Ishikawa (cell line): ENCODE measurements at regions not wholly inside any gene's neighbourhood (a gene's known extent, or its start where the extent isn't known, plus 50 kb on each side); places are given as distances from the start of the nearest gene placed in this dataset.

Source experiments
- CEBPB ChIP-seq: IDR thresholded peaks from 2 replicates; pipeline ENCODE4 v1.6.1; 2012
- CREB1 ChIP-seq: IDR thresholded peaks from 2 replicates; pipeline ENCODE4 v1.6.1; 2012; ENCODE audit warnings: low read depth
- EGR1 ChIP-seq: IDR thresholded peaks from 2 replicates; pipeline ENCODE4 v1.6.1; 2012
- EP300 ChIP-seq: IDR thresholded peaks from 2 replicates; pipeline ENCODE4 v1.6.1; 2012; ENCODE audit warnings: borderline replicate concordance
- FOXM1 ChIP-seq: IDR thresholded peaks from 2 replicates; pipeline ENCODE4 v1.6.1; 2012; ENCODE audit warnings: low read depth, borderline replicate concordance
- NFIC ChIP-seq: IDR thresholded peaks from 2 replicates; pipeline ENCODE4 v1.6.1; 2012
- RAD21 ChIP-seq: IDR thresholded peaks from 2 replicates; pipeline ENCODE4 v1.6.1; 2012; ENCODE audit warnings: low read depth
- TAF1 ChIP-seq: IDR thresholded peaks from 2 replicates; pipeline ENCODE4 v1.6.1; 2012; ENCODE audit warnings: low read depth, mild to moderate bottlenecking
- TCF12 ChIP-seq: IDR thresholded peaks from 2 replicates; pipeline ENCODE4 v1.6.1; 2012; ENCODE audit warnings: low read depth
- TEAD4 ChIP-seq: IDR thresholded peaks from 2 replicates; pipeline ENCODE4 v1.6.1; 2012
- YY1 ChIP-seq: IDR thresholded peaks from 2 replicates; pipeline ENCODE4 v1.6.1; 2012; ENCODE audit warnings: low read depth
- ZBTB7A ChIP-seq: IDR thresholded peaks from 2 replicates; pipeline ENCODE4 v1.6.1; 2012; ENCODE audit warnings: low read depth
- TF ChIP-seq, protein P1 (sequence below): IDR thresholded peaks from 2 replicates; pipeline ENCODE4 v1.6.1; 2012
- TF ChIP-seq, protein P2 (sequence below): IDR thresholded peaks from 2 replicates; pipeline ENCODE4 v1.6.1; 2012; ENCODE audit warnings: low read depth, mild to moderate bottlenecking
- TF ChIP-seq, protein P3 (sequence below): IDR thresholded peaks from 2 replicates; pipeline ENCODE4 v1.6.1; 2012

DNA sequence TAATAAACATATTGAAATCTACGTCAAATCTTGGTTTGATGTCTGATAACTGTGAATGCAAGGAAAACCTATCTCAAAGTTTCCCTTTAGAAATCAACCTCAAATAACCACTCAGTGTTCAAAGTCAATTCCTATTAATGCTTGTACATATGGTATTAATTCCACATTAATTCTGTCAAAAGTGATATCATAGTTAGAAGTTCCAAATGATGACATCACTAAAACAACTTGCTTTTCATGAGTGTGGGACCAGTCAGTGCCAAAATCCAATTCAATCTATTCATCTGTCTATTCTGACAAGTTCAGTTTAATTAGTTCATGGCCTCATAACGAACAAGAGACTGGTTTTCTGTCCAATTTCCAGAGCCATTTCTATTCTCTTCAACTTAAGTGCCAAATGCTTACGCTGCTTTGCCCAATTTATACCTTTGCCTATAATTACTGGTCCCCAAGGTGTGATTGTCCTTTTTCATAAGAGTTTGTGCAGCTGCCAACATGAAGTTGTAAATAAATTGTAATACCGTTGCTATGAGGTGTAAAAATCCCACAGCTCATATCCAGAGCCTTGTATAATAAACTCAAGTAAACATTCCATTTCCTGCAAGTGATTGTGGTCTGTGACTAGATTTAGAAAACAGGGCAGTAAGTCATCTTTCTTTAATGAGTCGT, 476.2 kb downstream of the RAB28 start:
- TF ChIP-seq, protein P1, sequence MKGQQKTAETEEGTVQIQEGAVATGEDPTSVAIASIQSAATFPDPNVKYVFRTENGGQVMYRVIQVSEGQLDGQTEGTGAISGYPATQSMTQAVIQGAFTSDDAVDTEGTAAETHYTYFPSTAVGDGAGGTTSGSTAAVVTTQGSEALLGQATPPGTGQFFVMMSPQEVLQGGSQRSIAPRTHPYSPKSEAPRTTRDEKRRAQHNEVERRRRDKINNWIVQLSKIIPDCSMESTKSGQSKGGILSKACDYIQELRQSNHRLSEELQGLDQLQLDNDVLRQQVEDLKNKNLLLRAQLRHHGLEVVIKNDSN = no peak
- no peak for TF ChIP-seq TCF12
- TF ChIP-seq TEAD4 = no peak
- TF ChIP-seq CEBPB = no peak
- TF ChIP-seq TAF1 = no peak
- no peak for TF ChIP-seq NFIC
- TF ChIP-seq EGR1 = no peak
- TF ChIP-seq ZBTB7A = no peak
- no peak for TF ChIP-seq RAD21
- no peak for TF ChIP-seq FOXM1
- TF ChIP-seq YY1 = no peak
- TF ChIP-seq CREB1 = no peak
- TF ChIP-seq, protein P2, sequence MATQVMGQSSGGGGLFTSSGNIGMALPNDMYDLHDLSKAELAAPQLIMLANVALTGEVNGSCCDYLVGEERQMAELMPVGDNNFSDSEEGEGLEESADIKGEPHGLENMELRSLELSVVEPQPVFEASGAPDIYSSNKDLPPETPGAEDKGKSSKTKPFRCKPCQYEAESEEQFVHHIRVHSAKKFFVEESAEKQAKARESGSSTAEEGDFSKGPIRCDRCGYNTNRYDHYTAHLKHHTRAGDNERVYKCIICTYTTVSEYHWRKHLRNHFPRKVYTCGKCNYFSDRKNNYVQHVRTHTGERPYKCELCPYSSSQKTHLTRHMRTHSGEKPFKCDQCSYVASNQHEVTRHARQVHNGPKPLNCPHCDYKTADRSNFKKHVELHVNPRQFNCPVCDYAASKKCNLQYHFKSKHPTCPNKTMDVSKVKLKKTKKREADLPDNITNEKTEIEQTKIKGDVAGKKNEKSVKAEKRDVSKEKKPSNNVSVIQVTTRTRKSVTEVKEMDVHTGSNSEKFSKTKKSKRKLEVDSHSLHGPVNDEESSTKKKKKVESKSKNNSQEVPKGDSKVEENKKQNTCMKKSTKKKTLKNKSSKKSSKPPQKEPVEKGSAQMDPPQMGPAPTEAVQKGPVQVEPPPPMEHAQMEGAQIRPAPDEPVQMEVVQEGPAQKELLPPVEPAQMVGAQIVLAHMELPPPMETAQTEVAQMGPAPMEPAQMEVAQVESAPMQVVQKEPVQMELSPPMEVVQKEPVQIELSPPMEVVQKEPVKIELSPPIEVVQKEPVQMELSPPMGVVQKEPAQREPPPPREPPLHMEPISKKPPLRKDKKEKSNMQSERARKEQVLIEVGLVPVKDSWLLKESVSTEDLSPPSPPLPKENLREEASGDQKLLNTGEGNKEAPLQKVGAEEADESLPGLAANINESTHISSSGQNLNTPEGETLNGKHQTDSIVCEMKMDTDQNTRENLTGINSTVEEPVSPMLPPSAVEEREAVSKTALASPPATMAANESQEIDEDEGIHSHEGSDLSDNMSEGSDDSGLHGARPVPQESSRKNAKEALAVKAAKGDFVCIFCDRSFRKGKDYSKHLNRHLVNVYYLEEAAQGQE = no peak
- no peak for TF ChIP-seq EP300
- TF ChIP-seq, protein P3, sequence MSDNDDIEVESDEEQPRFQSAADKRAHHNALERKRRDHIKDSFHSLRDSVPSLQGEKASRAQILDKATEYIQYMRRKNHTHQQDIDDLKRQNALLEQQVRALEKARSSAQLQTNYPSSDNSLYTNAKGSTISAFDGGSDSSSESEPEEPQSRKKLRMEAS = no peak

DNA sequence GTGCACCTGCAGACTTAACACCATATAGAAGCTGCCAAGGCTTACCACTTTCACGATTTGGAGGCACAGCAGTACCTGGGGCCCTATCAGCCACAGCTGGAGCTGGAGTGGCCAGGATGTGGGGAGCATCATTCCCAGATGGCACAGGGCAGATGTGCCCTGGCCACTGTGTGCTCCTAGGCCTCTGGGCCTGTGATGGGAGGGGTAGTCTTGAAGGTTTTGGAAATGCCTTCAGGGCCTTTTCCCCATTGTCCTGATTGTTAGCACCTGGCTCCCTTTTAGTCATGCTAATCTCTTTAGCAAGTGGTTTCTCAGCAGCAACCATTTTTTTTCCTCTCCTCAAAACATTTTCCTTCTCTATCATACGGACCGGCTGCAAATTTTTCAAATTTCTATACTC, 490.2 kb downstream of the RAB28 start:
- TF ChIP-seq FOXM1 = no peak
- no peak for TF ChIP-seq CREB1
- no peak for TF ChIP-seq TAF1
- TF ChIP-seq YY1 = no peak
- TF ChIP-seq CEBPB = no peak

DNA sequence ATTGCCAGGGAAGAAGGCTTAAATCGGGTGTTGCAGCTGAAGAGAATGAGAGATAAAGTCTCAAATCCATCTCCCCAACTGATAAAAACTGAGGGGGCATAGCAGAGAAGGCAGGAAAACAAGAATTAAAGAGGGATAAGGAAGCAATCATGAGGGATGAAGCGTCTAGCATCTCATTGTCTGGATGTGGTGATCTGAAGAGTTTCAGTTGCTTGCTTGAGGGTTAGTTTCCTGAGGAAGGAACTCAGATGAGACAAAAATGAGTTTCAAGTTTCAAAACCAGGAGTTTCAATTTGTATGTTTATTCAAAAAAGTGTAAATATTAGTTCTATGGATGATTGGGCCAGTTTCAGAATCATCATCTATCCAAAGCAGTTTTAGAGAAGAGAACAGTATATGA, 496.9 kb downstream of the RAB28 start:
- TF ChIP-seq, protein P3 = no peak
- TF ChIP-seq ZBTB7A (no peak), CEBPB (no peak), EP300 (no peak), CREB1 (no peak), TAF1 (no peak)

DNA sequence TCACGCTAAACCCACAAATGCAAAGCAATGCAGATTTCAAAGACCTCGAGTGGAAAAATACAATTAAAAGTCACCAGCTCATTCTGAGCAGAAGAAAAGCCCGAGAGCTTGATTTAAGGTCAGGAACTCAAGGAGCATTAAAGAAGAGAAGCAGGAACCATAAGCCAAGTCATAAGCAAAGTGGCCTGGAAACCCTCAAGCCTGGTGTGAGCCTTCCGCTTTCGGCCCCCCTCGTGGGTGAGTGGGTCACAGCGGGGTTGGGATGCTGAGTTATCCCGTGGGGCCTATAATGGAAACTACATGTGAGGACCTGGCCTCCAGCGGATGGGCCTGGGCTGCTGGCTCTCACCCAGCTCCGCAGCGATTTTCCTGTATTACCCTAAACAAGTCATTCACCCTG, 504.3 kb downstream of the RAB28 start:
- TF ChIP-seq CEBPB (no peak), NFIC (no peak), EP300 (no peak)
- TF ChIP-seq, protein P1 = no peak

DNA sequence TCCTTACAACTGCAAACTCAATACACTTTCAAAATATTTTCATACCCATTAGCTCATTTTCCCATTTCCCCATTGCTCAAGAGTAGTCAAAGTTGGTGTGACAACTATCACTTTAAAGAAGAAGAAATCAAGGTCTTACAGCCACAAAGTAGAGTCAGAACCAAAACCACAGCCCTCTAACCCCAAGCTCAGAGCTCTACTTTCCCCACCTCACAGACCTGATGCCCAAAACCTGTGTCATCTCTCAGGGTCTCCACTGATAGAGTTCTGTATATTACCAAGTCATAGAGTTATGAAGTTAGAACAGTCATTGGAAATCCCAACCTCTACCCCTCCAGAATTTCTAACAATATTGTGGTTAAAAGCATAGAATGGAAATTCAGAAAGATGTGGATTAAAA, 505.8 kb downstream of the RAB28 start:
- no peak for TF ChIP-seq RAD21
- TF ChIP-seq NFIC = no peak
- no peak for TF ChIP-seq TCF12
- TF ChIP-seq, protein P1 = no peak
- no peak for TF ChIP-seq FOXM1

DNA sequence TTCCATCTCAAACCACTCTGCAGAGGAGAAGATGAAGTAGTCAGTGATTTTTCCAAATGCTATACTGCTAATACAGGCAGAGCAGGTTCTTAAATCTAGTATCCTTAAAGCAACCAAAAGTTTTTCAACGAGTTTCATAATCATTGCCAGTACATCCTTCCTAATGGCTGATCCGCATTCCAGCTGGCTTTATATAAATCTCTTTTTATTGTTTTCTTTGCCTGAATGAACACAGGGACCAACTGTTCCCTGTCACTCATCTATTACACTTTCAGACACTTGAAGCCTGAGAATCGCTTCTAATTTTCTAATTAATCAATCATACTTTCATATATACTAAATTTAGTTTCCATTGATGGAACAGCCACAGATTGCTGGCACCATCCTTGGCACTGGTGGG, 508.6 kb downstream of the RAB28 start:
- TF ChIP-seq CEBPB = no peak
- TF ChIP-seq YY1 = no peak
- TF ChIP-seq, protein P2 = no peak
- TF ChIP-seq, protein P3 = no peak
- no peak for TF ChIP-seq TAF1
- TF ChIP-seq TCF12 = no peak
- TF ChIP-seq NFIC = no peak
- no peak for TF ChIP-seq ZBTB7A
- no peak for TF ChIP-seq RAD21
- no peak for TF ChIP-seq CREB1
- no peak for TF ChIP-seq EGR1
- TF ChIP-seq FOXM1 = no peak
- TF ChIP-seq, protein P1 = no peak
- TF ChIP-seq EP300 = no peak
- TF ChIP-seq TEAD4 = no peak
